H1 (cell line): ENCODE measurements at regions not wholly inside any gene's neighbourhood (a gene's known extent, or its start where the extent isn't known, plus 50 kb on each side); places are given as distances from the start of the nearest gene placed in this dataset.

Source experiments
- CTCF ChIA-PET: fragments of 300-600 bp; sonication (Branson Sonifier 250); formaldehyde crosslinking; loops from one replicate; lab custom pipeline; 2021; ENCODE audit not compliant: partially characterized antibody; lab: Charles Lee
- POLR2A ChIA-PET: fragments of 300-600 bp; sonication (Branson Sonifier 250); formaldehyde crosslinking; loops from one replicate; lab custom pipeline; 2021; ENCODE audit warnings: inconsistent platforms; ENCODE audit not compliant: partially characterized antibody; lab: Charles Lee
- DNase-seq, 2 experiments: peaks; one replicate each; pipeline versions ENCODE4 v3.0.0 to v3.0.0-alpha.2; 2010 to 2022; ENCODE audit warnings: low spot score in 2 of 2, low read depth in 1 of 2, mixed read lengths in 1 of 2
- FAIRE-seq: peaks from 2 replicates; lab custom pipeline; 2011; peaks lifted over from hg19 to GRCh38; lab: Jason Lieb, UNC
- H2AFZ ChIP-seq: 2 replicates; pipeline ENCODE4 v1.8.1; 2012; ENCODE audit warnings: low read length, inconsistent platforms
- H2AK5ac ChIP-seq: 2 replicates; pipeline ENCODE4 v1.6.1; 2013; ENCODE audit warnings: low read depth, low read length
- H2BK120ac ChIP-seq: replicated peaks from 2 replicates; pipeline ENCODE3; 2013; ENCODE audit warnings: low read depth, low read length, inconsistent platforms
- H2BK12ac ChIP-seq: 2 replicates; pipeline ENCODE4 v1.6.1; 2013; ENCODE audit warnings: low read depth, low read length
- H2BK15ac ChIP-seq: 2 replicates; pipeline ENCODE4 v1.6.1; 2013; ENCODE audit warnings: low read length
- H2BK20ac ChIP-seq: 2 replicates; pipeline ENCODE4 v1.6.1; 2013; ENCODE audit warnings: low read length
- H2BK5ac ChIP-seq: 2 replicates; pipeline ENCODE4 v1.6.1; 2013; ENCODE audit warnings: low read depth, low read length
- H3K14ac ChIP-seq: 2 replicates; pipeline ENCODE4 v1.6.1; 2013; ENCODE audit warnings: inconsistent platforms; ENCODE audit not compliant: insufficient read length
- H3K18ac ChIP-seq: 2 replicates; pipeline ENCODE4 v1.6.1; 2013; ENCODE audit warnings: low read length; ENCODE audit errors: extremely low read depth
- H3K23ac ChIP-seq: 2 replicates; pipeline ENCODE4 v1.6.1; 2013; ENCODE audit warnings: inconsistent platforms; ENCODE audit not compliant: insufficient read length
- H3K23me2 ChIP-seq: 2 replicates; pipeline ENCODE4 v1.6.1; 2013; ENCODE audit warnings: low read depth, low read length
- H3K27ac ChIP-seq: 2 replicates; pipeline ENCODE4 v1.6.1; 2011; ENCODE audit warnings: low read depth, low read length, inconsistent platforms
- H3K27me3 ChIP-seq, 4 experiments: replicated peaks in 1 of 4; 1 replicate in 1 of 4; 2 replicates in 3 of 4; pipeline versions ENCODE4 v1.6.1 to v1.8.1; 2011 to 2013; ENCODE audit warnings: low read length in 3 of 4, mild to moderate bottlenecking in 3 of 4, inconsistent platforms in 2 of 4, mixed read lengths in 2 of 4, moderate library complexity in 1 of 4; ENCODE audit not compliant: control insufficient read depth in 3 of 4, insufficient read depth in 3 of 4; ENCODE audit errors: extremely low read depth in 1 of 4
- H3K36me3 ChIP-seq, 4 experiments: 2 replicates each; pipeline versions ENCODE4 v1.6.1 to v1.8.1; 2011 to 2013; ENCODE audit warnings: mild to moderate bottlenecking in 4 of 4, low read length in 3 of 4, moderate library complexity in 2 of 4, control low read depth in 1 of 4, inconsistent platforms in 1 of 4; ENCODE audit not compliant: insufficient read depth in 4 of 4, control insufficient read depth in 2 of 4
- H3K4ac ChIP-seq: replicated peaks from 2 replicates; pipeline ENCODE3; 2013; ENCODE audit warnings: low read length, low read depth, mixed read lengths, inconsistent platforms; ENCODE audit not compliant: insufficient read length
- H3K4me1 ChIP-seq, 4 experiments: replicated peaks in 1 of 4; 1 replicate in 1 of 4; 2 replicates in 3 of 4; pipeline versions ENCODE4 v1.6.1 to v1.8.1; 2011 to 2013; ENCODE audit warnings: low read length in 3 of 4, inconsistent platforms in 2 of 4, mixed read lengths in 1 of 4; ENCODE audit not compliant: insufficient read depth in 4 of 4, control insufficient read depth in 3 of 4
- H3K4me2 ChIP-seq, 2 experiments: 2 replicates each; pipeline versions ENCODE4 v1.6.1 to v1.8.1; 2011 to 2013; ENCODE audit warnings: low read depth in 2 of 2, low read length in 2 of 2, control low read depth in 1 of 2, inconsistent platforms in 1 of 2, mild to moderate bottlenecking in 1 of 2; ENCODE audit not compliant: insufficient read depth in 1 of 2
- H3K4me3 ChIP-seq, 4 experiments: fragments of 200-600, 300-600 bp in 1 of 4; sonication (generic), shearing (Covaris generic), sonication (Bioruptor Twin) in 1 of 4; 2 replicates each; pipeline versions ENCODE4 v1.5.1 to v1.8.1; 2011 to 2016; ENCODE audit warnings: low read length in 4 of 4, low read depth in 3 of 4, control low read depth in 2 of 4, inconsistent platforms in 2 of 4, mild to moderate bottlenecking in 2 of 4, mixed read lengths in 1 of 4, moderate library complexity in 1 of 4; ENCODE audit not compliant: insufficient read depth in 2 of 4; ENCODE audit errors: extremely low read depth in 1 of 4
- H3K56ac ChIP-seq: replicated peaks from 2 replicates; pipeline ENCODE3; 2013; ENCODE audit warnings: low read depth, mild to moderate bottlenecking, mixed read lengths, low read length, inconsistent platforms; ENCODE audit not compliant: insufficient read length
- H3K79me1 ChIP-seq: 2 replicates; pipeline ENCODE4 v1.6.1; 2013; ENCODE audit warnings: low read depth, low read length, control low read depth
- H3K79me2 ChIP-seq, 2 experiments: 2 replicates each; pipeline versions ENCODE4 v1.6.1 to v1.8.1; 2012 to 2013; ENCODE audit warnings: low read length in 2 of 2, mild to moderate bottlenecking in 2 of 2, inconsistent platforms in 1 of 2; ENCODE audit not compliant: insufficient read depth in 2 of 2, control insufficient read depth in 1 of 2
- H3K9ac ChIP-seq, 4 experiments: replicated peaks in 1 of 4; 1 replicate in 1 of 4; 2 replicates in 3 of 4; pipeline versions ENCODE4 v1.6.1 to v1.8.1; 2011 to 2013; ENCODE audit warnings: low read depth in 3 of 4, low read length in 3 of 4, control low read depth in 2 of 4, mild to moderate bottlenecking in 2 of 4, moderate library complexity in 2 of 4, inconsistent platforms in 1 of 4; ENCODE audit errors: extremely low read depth in 1 of 4
- H3K9me3 ChIP-seq, 2 experiments: 2 replicates each; pipeline versions ENCODE4 v1.6.1 to v1.8.1; 2012 to 2013; ENCODE audit warnings: mild to moderate bottlenecking in 2 of 2, moderate library complexity in 2 of 2, control low read depth in 1 of 2, inconsistent platforms in 1 of 2, low read depth in 1 of 2, low read length in 1 of 2, mixed read lengths in 1 of 2; ENCODE audit not compliant: insufficient read depth in 2 of 2
- H4K20me1 ChIP-seq, 2 experiments: replicated peaks in 1 of 2; 2 replicates each; pipeline versions ENCODE3 to v1.8.1; 2011 to 2013; ENCODE audit warnings: inconsistent platforms in 2 of 2, low read length in 2 of 2, mild to moderate bottlenecking in 1 of 2; ENCODE audit not compliant: insufficient read depth in 2 of 2, control insufficient read depth in 1 of 2
- H4K5ac ChIP-seq: 2 replicates; pipeline ENCODE4 v1.6.1; 2013; ENCODE audit warnings: low read length, low read depth, mixed read lengths, inconsistent platforms; ENCODE audit not compliant: insufficient read length
- H4K8ac ChIP-seq: 2 replicates; pipeline ENCODE4 v1.8.0; 2013; ENCODE audit warnings: mild to moderate bottlenecking, moderate library complexity, low read length, inconsistent platforms; ENCODE audit not compliant: insufficient read depth; ENCODE audit errors: extremely low read depth
- H4K91ac ChIP-seq: replicated peaks from 2 replicates; pipeline ENCODE3; 2013; ENCODE audit warnings: low read length, mixed read lengths, inconsistent platforms; ENCODE audit not compliant: insufficient read length
- HDAC6 ChIP-seq: IDR thresholded peaks from one replicate; pipeline ENCODE4 v1.7.1; 2012; ENCODE audit warnings: low read depth, mild to moderate bottlenecking, inconsistent platforms, low read length, moderate library complexity
- RNF2 ChIP-seq: fragments of 200-900, 300-1000 bp; sonication (generic); IDR thresholded peaks from 2 replicates; pipeline ENCODE4 v1.7.1; 2016; ENCODE audit warnings: borderline replicate concordance, low read depth, mild to moderate bottlenecking, antibody characterized with exemption, low read length; ENCODE audit not compliant: poor library complexity, severe bottlenecking; ENCODE audit errors: missing control alignments
- SIN3A ChIP-seq, 2 experiments: IDR thresholded peaks in 1 of 2; conservative IDR thresholded peaks in 1 of 2; 2 replicates each; pipeline ENCODE4 v1.6.1; 2011 to 2012; ENCODE audit warnings: low read length in 2 of 2, improper control_type of control experiment in 1 of 2, low read depth in 1 of 2, mild to moderate bottlenecking in 1 of 2
- SP4 ChIP-seq: IDR thresholded peaks from 2 replicates; pipeline ENCODE4 v1.6.1; 2012; ENCODE audit warnings: low read length, inconsistent platforms
- WGBS, 2 experiments: shearing (Covaris generic) in 1 of 2; methylation state at CpG; one replicate each; pipeline versions ENCODE4 v1.1.6 to v1.1.7; 2013 to 2015; ENCODE audit warnings: low lambda C conversion rate in 2 of 2, mixed read lengths in 2 of 2, inconsistent platforms in 1 of 2, low coverage in 1 of 2, missing lambda C conversion rate in 1 of 2; ENCODE audit not compliant: insufficient replicate concordance in 2 of 2, insufficient coverage in 1 of 2, insufficient read length in 1 of 2; ENCODE audit errors: extremely low coverage in 1 of 2, missing lambda C conversion rate in 1 of 2; 5-methylcytosine and 5-hydroxymethylcytosine counted together

- Histone ChIP-seq H3K36me3 (no peaks in the 10 kb centered on the region), H2BK20ac (no peak overlapping the region), H3K4me2 (no peak overlapping the region), H3K14ac (no peak overlapping the region), H4K91ac (no peak overlapping the region), H2AK5ac (no peak overlapping the region), H3K56ac (no peak overlapping the region), H4K20me1 (no peaks in the 10 kb centered on the region), H3K9ac (no peak overlapping the region), H3K4me1 (no peaks in the 10 kb centered on the region), H3K4ac (no peak overlapping the region), H2BK120ac (no peak overlapping the region), H3K23me2 (no peaks in the 10 kb centered on the region; the same call in 1 of the 2 replicates), H3K79me1 (no peaks in the 10 kb centered on the region), H3K79me2 (no peaks in the 10 kb centered on the region), H2AFZ (no peak overlapping the region), H4K5ac (no peak overlapping the region), H2BK5ac (no peak overlapping the region), H3K4me3 (no peak overlapping the region), H2BK12ac (no peak overlapping the region), H4K8ac (no peak overlapping the region), H3K18ac (no peak overlapping the region), H3K27me3 (no peaks in the 10 kb centered on the region), H3K23ac (no peak overlapping the region), H2BK15ac (no peak overlapping the region), H3K9me3 (no peaks in the 10 kb centered on the region), H3K27ac (no peak overlapping the region)
- ChIA-PET POLR2A (no interaction called here), CTCF (no interaction called here)
- 94% methylated on average over 2 of the region's 2 CpGs; no CpG with 5 or more reads in 1 of the 2 experiments for WGBS, 2 experiments
- no peak for FAIRE-seq
- no peak for DNase-seq
- TF ChIP-seq SP4 (no peak), RNF2 (no peak), HDAC6 (no peak), SIN3A (conservative IDR thresholded peaks at IDR 0.05 in 1 of 2, IDR thresholded peaks at IDR 0.05 in 1 of 2; ENCODE audit: low read depth in 1 of 2, low read length in 2 of 2) (no peak)
These were observed 752.1 kb downstream of the DTWD2 start for GRCh38 chr5:118236108-118236849.
